ENCODE measurements at regions not wholly inside any gene's neighbourhood (a gene's known extent, or its start where the extent isn't known, plus 50 kb on each side); places are given as distances from the start of the nearest gene placed in this dataset.
"Not testable (repeated sequence)": the region's sequence is repeated elsewhere in the genome, so short reads cannot be mapped to it uniquely, and the experiment has no call there.

- Histone ChIP-seq H3K27me3 (ENCODE audit: insufficient read depth, poor library complexity, severe bottlenecking) (no peaks in the 10 kb centered on the region), H3K4me3 (ENCODE audit: severe bottlenecking) (no peak overlapping the region), H3K9me3 (ENCODE audit: severe bottlenecking) (no peaks in the 10 kb centered on the region), H3K27ac (ENCODE audit: poor library complexity, severe bottlenecking) (no peak overlapping the region), H3K4me1 (ENCODE audit: insufficient read depth, poor library complexity, severe bottlenecking) (no peaks in the 10 kb centered on the region), H3K36me3 (ENCODE audit: low read depth) (no peaks in the 10 kb centered on the region)
- ATAC-seq (ENCODE audit: low read depth): no peak
- no peak for DNase-seq (ENCODE audit: low spot score)
- no peak for TF ChIP-seq CTCF (IDR thresholded peaks at IDR 0.05; ENCODE audit: poor library complexity, severe bottlenecking)
Measured at GRCh38 chr14:49049711-49050110, 536.5 kb downstream of the RPS29 start.

GRCh38 chr14:49044981-49045380, 541.2 kb downstream of the RPS29 start:
- Histone ChIP-seq H3K4me3 (ENCODE audit: severe bottlenecking) (no peak overlapping the region), H3K27me3 (ENCODE audit: insufficient read depth, poor library complexity, severe bottlenecking) (no peaks in the 10 kb centered on the region), H3K27ac (ENCODE audit: poor library complexity, severe bottlenecking) (no peak overlapping the region), H3K4me1 (ENCODE audit: insufficient read depth, poor library complexity, severe bottlenecking) (no peaks in the 10 kb centered on the region), H3K36me3 (ENCODE audit: low read depth) (no peaks in the 10 kb centered on the region), H3K9me3 (ENCODE audit: severe bottlenecking) (no peaks in the 10 kb centered on the region)
- DNase-seq (ENCODE audit: low spot score) (no peak), ATAC-seq (ENCODE audit: low read depth) (no peak)
- TF ChIP-seq CTCF (IDR thresholded peaks at IDR 0.05; ENCODE audit: poor library complexity, severe bottlenecking): no peak

GRCh38 chr14:49036984-49037516, 549.1 kb downstream of the RPS29 start:
- ATAC-seq (ENCODE audit: low read depth): no peak
- no peaks in the 10 kb centered on the region for H3K9me3 ChIP-seq (ENCODE audit: severe bottlenecking)

GRCh38 chr14:49036266-49036665, 549.9 kb downstream of the RPS29 start:
- no peaks in the 10 kb centered on the region for H3K4me1 ChIP-seq (ENCODE audit: insufficient read depth, poor library complexity, severe bottlenecking)
- TF ChIP-seq CTCF (IDR thresholded peaks at IDR 0.05; ENCODE audit: poor library complexity, severe bottlenecking): no peak
- no peak for ATAC-seq (ENCODE audit: low read depth)
- no peaks in the 10 kb centered on the region for H3K9me3 ChIP-seq (ENCODE audit: severe bottlenecking)
- DNase-seq (ENCODE audit: low spot score): no peak
- peaks cover 20% of the 10 kb centered on the region for H3K27me3 ChIP-seq (ENCODE audit: insufficient read depth, poor library complexity, severe bottlenecking)
- no peak overlapping the region for H3K4me3 ChIP-seq (ENCODE audit: severe bottlenecking)
- no peak overlapping the region for H3K27ac ChIP-seq (ENCODE audit: poor library complexity, severe bottlenecking)
- H3K36me3 ChIP-seq (ENCODE audit: low read depth): no peaks in the 10 kb centered on the region

More at GRCh38 chr14:49036984-49037516, 549.1 kb downstream of the RPS29 start:
- TF ChIP-seq CTCF (IDR thresholded peaks at IDR 0.05; ENCODE audit: poor library complexity, severe bottlenecking): no peak
- no peak for DNase-seq (ENCODE audit: low spot score)
- no peaks in the 10 kb centered on the region for H3K36me3 ChIP-seq (ENCODE audit: low read depth)
- H3K4me3 ChIP-seq (ENCODE audit: severe bottlenecking): no peak overlapping the region
- H3K27me3 ChIP-seq (ENCODE audit: insufficient read depth, poor library complexity, severe bottlenecking): peaks cover 18% of the 10 kb centered on the region
- no peak overlapping the region for H3K27ac ChIP-seq (ENCODE audit: poor library complexity, severe bottlenecking)
- H3K4me1 ChIP-seq (ENCODE audit: insufficient read depth, poor library complexity, severe bottlenecking): no peaks in the 10 kb centered on the region

- DNase-seq (ENCODE audit: low spot score): no peak
- Histone ChIP-seq H3K4me3 (ENCODE audit: severe bottlenecking) (no peak overlapping the region), H3K9me3 (ENCODE audit: severe bottlenecking) (no peaks in the 10 kb centered on the region), H3K36me3 (ENCODE audit: low read depth) (no peaks in the 10 kb centered on the region), H3K4me1 (ENCODE audit: insufficient read depth, poor library complexity, severe bottlenecking) (no peaks in the 10 kb centered on the region), H3K27me3 (ENCODE audit: insufficient read depth, poor library complexity, severe bottlenecking) (peaks cover 13% of the 10 kb centered on the region), H3K27ac (ENCODE audit: poor library complexity, severe bottlenecking) (no peak overlapping the region)
- TF ChIP-seq CTCF (IDR thresholded peaks at IDR 0.05; ENCODE audit: poor library complexity, severe bottlenecking): no peak
- ATAC-seq (ENCODE audit: low read depth): no peak
Measured at GRCh38 chr14:49033131-49033530, 553.0 kb downstream of the RPS29 start.

- H3K4me3 ChIP-seq (ENCODE audit: severe bottlenecking); ATAC-seq (ENCODE audit: low read depth); DNase-seq (ENCODE audit: low spot score): not testable (repeated sequence)
Measured at GRCh38 chr14:49031710-49032109, 554.5 kb downstream of the RPS29 start.

More at GRCh38 chr14:49031710-49032109, 554.5 kb downstream of the RPS29 start:
- H3K4me1 ChIP-seq (ENCODE audit: insufficient read depth, poor library complexity, severe bottlenecking); H3K27ac ChIP-seq (ENCODE audit: poor library complexity, severe bottlenecking); H3K27me3 ChIP-seq (ENCODE audit: insufficient read depth, poor library complexity, severe bottlenecking); H3K36me3 ChIP-seq (ENCODE audit: low read depth); H3K9me3 ChIP-seq (ENCODE audit: severe bottlenecking): not testable (repeated sequence)

Measured in RWPE2 (cell line).